Activated CD4-positive, alpha-beta T cell treated with anti-CD3 and anti-CD28 coated beads, Interleukin-2, amount 10 ng/mL, durations not matched to agents 24 days and 14 days (primary cell): ENCODE measurements at regions not wholly inside any gene's neighbourhood (a gene's known extent, or its start where the extent isn't known, plus 50 kb on each side); places are given as distances from the start of the nearest gene placed in this dataset.

Experiments used
- DNase-seq: peaks from one replicate; pipeline ENCODE4 v3.0.0; 2022
- H3K27ac Mint-ChIP-seq: one replicate; pipeline ENCODE4 v1.8.0; 2022; ENCODE audit warnings: mild to moderate bottlenecking, mixed read lengths
- H3K27me3 Mint-ChIP-seq: one replicate; pipeline ENCODE4 v1.8.0; 2022; ENCODE audit warnings: mixed read lengths
- H3K36me3 Mint-ChIP-seq: one replicate; pipeline ENCODE4 v1.8.0; 2022; ENCODE audit warnings: low read depth, mild to moderate bottlenecking, mixed read lengths
- H3K4me1 Mint-ChIP-seq: one replicate; pipeline ENCODE4 v1.8.0; 2021; ENCODE audit warnings: mixed read lengths
- H3K4me3 Mint-ChIP-seq: one replicate; pipeline ENCODE4 v1.8.0; 2022; ENCODE audit warnings: mild to moderate bottlenecking, moderate library complexity, mixed read lengths
- H3K9me3 Mint-ChIP-seq: one replicate; pipeline ENCODE4 v1.8.0; 2021; ENCODE audit warnings: mixed read lengths
- intact Hi-C: fragments of 100-400 bp; cut with micrococcal nuclease; formaldehyde crosslinking; loops from one replicate; pipeline ENCODE4 v1.15.1; 2023

GRCh38 chr1:20432341-20432740 is 53.7 kb downstream of the CAMK2N1 start:
- Mint-ChIP-seq H3K4me1 (no peaks in the 10 kb centered on the region), H3K27me3 (peaks cover 30% of the 10 kb centered on the region), H3K9me3 (no peaks in the 10 kb centered on the region), H3K27ac (no peak overlapping the region), H3K4me3 (no peak overlapping the region), H3K36me3 (no peaks in the 10 kb centered on the region)
- intact Hi-C loops, result no loop called here
- DNase-seq, result no peak

- no peak for DNase-seq
- Mint-ChIP-seq H3K4me3 (no peak overlapping the region), H3K36me3 (no peaks in the 10 kb centered on the region), H3K27ac (no peak overlapping the region), H3K4me1 (peaks cover 4% of the 10 kb centered on the region), H3K27me3 (peaks cover 28% of the 10 kb centered on the region), H3K9me3 (no peaks in the 10 kb centered on the region)
- intact Hi-C loops, result no loop called here
These were observed 54.9 kb downstream of the CAMK2N1 start for GRCh38 chr1:20431176-20431460.

DNA sequence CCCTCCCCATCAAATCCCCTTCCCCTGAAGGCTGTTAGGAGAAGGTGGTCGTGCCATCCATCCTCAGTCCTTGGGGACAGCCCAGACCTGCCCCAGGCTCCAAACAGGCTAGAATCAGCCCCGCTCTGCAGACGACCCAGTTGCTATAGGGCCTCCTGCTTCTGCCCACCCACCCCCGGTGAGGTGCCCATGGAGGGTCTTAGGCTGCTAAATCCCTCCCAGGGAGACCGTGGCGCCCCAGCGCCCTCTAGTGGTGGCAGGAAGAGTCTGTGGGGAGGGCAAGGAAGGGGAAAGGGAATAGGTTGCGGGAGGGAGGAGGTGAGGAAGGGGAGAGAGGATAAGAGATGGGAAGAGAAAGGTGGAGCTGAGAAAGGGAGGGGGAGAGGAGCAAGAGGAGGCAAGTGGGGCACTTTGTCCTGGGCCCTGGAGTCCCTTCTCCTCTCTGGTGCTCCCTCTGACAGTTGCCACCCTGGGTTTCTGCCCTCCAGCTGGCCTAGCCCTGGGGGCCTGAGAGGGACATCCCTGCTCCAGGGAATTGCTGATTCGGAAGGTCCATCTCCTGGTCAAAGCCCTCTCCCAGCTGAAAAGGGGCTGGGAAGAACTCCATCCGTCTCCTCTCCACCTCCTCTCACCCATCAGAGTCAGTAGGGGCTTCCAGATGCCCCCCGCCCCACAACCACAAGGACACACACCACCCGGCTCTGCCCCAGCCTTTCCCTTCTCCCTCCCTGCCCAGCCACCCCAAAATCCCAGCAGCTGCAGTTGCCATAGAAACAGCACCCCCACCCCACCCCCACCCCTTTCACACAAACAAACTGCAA is 55.4 kb downstream of the CAMK2N1 start:
- intact Hi-C loops, result no loop called here
- Mint-ChIP-seq H3K4me1 (peaks cover 4% of the 10 kb centered on the region), H3K4me3 (no peak overlapping the region), H3K9me3 (peaks cover 3% of the 10 kb centered on the region), H3K27me3 (peaks cover 28% of the 10 kb centered on the region), H3K36me3 (no peaks in the 10 kb centered on the region), H3K27ac (no peak overlapping the region)
- peak; percentile 80 for DNase-seq

DNA sequence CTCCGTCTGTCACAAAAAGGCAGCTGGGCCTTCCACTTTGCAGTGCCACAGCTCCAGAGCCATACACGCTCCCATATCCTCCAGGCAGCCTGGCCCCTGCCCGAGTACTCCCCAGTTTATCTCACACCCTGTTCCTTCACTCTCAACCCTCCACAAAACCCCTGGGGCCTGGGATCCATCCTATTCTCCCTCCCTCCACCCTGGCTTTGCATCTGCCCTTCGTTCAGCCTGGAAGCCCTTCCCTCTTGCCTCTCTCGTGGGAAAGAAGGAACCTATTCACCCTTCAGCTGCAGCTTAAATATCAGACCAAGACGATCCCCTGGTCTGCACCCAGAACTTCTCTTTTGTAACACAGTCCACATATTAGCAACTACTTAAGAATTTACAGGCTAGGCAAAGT is 56.7 kb downstream of the CAMK2N1 start:
- Mint-ChIP-seq H3K4me1 (peaks cover 4% of the 10 kb centered on the region), H3K27ac (peak overlapping the region; percentile 52), H3K9me3 (peaks cover 6% of the 10 kb centered on the region), H3K36me3 (no peaks in the 10 kb centered on the region), H3K27me3 (peaks cover 25% of the 10 kb centered on the region), H3K4me3 (no peak overlapping the region)
- no peak for DNase-seq
- intact Hi-C loops, result loop anchor here (5.0 kb wide), 2 partner anchors 72 to 217 kb away; no protein-coding TSS in a partner anchor

DNA sequence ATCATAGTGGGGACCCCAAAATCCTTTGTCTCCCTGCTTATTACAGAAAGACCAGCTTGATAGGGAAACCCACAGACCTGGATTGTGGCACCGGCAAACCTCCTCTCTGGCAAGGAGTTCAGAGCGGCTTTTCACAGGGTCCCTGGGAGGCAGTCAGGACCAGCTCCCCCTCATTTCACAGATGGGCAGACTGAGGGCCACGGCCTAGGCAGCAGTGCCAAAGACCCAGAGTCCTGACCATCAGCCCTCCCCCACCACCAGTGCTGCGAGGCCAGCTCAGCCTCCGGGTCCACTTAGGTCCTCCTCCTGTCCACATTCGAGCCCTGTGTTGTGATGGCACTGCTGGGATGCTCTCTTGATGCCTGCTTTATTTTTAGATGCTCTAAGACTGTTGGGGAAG is 57.2 kb downstream of the CAMK2N1 start:
- intact Hi-C loops, result loop anchor here (5.0 kb wide), 2 partner anchors 72 to 217 kb away; no protein-coding TSS in a partner anchor
- Mint-ChIP-seq H3K9me3 (peaks cover 6% of the 10 kb centered on the region), H3K36me3 (no peaks in the 10 kb centered on the region), H3K4me3 (no peak overlapping the region), H3K27ac (no peak overlapping the region), H3K27me3 (peaks cover 25% of the 10 kb centered on the region), H3K4me1 (peaks cover 4% of the 10 kb centered on the region)
- DNase-seq, result no peak

DNA sequence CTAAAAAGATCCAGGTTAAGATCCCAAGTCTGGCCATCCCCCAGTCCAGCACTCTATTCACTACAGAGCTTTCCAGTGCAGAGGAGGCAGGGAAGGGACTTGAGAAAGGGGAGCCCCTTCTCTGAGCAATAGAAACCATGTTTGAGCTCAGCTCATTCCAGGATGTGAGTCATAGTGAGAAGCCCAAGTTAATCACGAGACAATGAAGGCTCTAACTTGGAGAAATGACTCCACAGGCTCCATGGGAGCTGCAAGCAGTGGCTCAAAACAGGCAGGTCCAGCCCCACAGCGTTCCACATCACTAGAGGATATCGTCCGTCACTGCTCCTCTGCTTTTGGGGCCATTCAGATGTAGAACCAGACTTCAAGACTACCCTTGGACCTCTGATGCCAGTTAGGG is 59.1 kb downstream of the CAMK2N1 start:
- no peak overlapping the region for H3K4me3 Mint-ChIP-seq
- no peaks in the 10 kb centered on the region for H3K36me3 Mint-ChIP-seq
- H3K27me3 Mint-ChIP-seq, result peaks cover 19% of the 10 kb centered on the region
- DNase-seq, result peak; percentile 65
- peaks cover 11% of the 10 kb centered on the region for H3K9me3 Mint-ChIP-seq
- no peak overlapping the region for H3K27ac Mint-ChIP-seq
- peaks cover 4% of the 10 kb centered on the region for H3K4me1 Mint-ChIP-seq
- intact Hi-C loops, result loop anchor here (5.0 kb wide), 2 partner anchors 70 to 215 kb away; no protein-coding TSS in a partner anchor

GRCh38 chr1:20426371-20426770 is 59.6 kb downstream of the CAMK2N1 start:
- peaks cover 14% of the 10 kb centered on the region for H3K27me3 Mint-ChIP-seq
- DNase-seq, result no peak
- intact Hi-C loops, result loop anchor here (5.0 kb wide), 2 partner anchors 69 to 214 kb away; no protein-coding TSS in a partner anchor
- no peak overlapping the region for H3K4me3 Mint-ChIP-seq
- peaks cover 11% of the 10 kb centered on the region for H3K9me3 Mint-ChIP-seq
- no peaks in the 10 kb centered on the region for H3K36me3 Mint-ChIP-seq
- H3K4me1 Mint-ChIP-seq, result peaks cover 4% of the 10 kb centered on the region
- H3K27ac Mint-ChIP-seq, result no peak overlapping the region

- Mint-ChIP-seq H3K27me3 (peaks cover 18% of the 10 kb centered on the region), H3K4me1 (peaks cover 4% of the 10 kb centered on the region), H3K4me3 (no peak overlapping the region), H3K9me3 (peaks cover 11% of the 10 kb centered on the region), H3K36me3 (no peaks in the 10 kb centered on the region), H3K27ac (no peak overlapping the region)
- intact Hi-C loops, result loop anchor here (5.0 kb wide), 2 partner anchors 68 to 213 kb away; no protein-coding TSS in a partner anchor
- DNase-seq, result no peak
These were observed 60.4 kb downstream of the CAMK2N1 start for GRCh38 chr1:20425622-20426021.

DNA sequence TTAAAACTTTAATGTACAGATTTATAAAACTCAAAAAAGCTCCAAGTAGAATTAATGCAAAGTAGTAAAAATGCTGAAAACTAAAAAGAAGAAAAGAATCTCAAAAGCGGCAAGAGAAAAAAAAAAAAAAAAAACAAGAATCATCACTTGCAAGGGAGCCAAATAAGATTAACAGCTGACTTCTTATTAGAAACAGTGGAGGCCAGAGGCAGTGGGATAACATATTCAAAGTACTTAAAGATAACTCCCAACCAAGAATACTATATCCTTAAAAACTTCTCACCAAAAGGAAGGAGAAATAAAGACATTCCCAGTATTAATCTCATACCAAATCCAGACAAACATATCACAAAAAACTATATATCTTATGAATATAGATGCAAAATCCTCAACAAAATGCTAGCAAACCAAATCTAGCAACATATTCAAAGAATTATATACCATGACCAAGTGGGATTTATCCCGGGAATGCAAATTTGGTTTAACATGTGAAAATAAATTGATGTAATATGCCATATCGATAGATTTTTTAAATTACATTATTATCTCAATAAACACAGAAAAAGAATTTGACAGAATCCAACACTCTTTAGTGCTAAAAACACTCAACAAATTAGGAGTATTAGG is 62.7 kb downstream of the CAMK2N1 start:
- Mint-ChIP-seq H3K4me1 (peaks cover 4% of the 10 kb centered on the region), H3K27me3 (peaks cover 21% of the 10 kb centered on the region), H3K27ac (no peak overlapping the region), H3K4me3 (no peak overlapping the region), H3K36me3 (no peaks in the 10 kb centered on the region), H3K9me3 (peaks cover 11% of the 10 kb centered on the region)
- intact Hi-C loops, result no loop called here
- DNase-seq, result no peak

DNA sequence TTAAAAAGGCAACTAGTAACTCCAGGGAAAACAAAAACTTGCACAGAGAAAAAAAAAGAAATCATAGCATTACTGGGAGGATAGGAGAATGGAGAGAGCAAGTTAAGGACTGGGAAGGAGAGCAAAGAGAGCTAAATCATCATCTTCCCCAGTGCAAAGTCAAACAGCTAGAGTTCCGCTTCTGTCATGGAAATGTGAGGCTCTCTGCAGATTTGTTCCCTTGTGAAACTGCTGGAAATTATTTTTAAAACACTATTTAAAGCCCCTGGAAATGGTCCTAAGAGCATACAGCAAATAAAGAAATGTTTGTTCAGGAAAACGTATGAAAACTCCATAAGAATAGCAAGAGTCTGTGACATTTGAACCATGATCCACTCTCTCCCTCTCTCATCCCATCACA is 64.6 kb downstream of the CAMK2N1 start:
- H3K9me3 Mint-ChIP-seq, result peaks cover 11% of the 10 kb centered on the region
- no peaks in the 10 kb centered on the region for H3K36me3 Mint-ChIP-seq
- DNase-seq, result no peak
- H3K27ac Mint-ChIP-seq, result no peak overlapping the region
- H3K27me3 Mint-ChIP-seq, result peaks cover 23% of the 10 kb centered on the region
- H3K4me1 Mint-ChIP-seq, result no peaks in the 10 kb centered on the region
- intact Hi-C loops, result no loop called here
- H3K4me3 Mint-ChIP-seq, result no peak overlapping the region

DNA sequence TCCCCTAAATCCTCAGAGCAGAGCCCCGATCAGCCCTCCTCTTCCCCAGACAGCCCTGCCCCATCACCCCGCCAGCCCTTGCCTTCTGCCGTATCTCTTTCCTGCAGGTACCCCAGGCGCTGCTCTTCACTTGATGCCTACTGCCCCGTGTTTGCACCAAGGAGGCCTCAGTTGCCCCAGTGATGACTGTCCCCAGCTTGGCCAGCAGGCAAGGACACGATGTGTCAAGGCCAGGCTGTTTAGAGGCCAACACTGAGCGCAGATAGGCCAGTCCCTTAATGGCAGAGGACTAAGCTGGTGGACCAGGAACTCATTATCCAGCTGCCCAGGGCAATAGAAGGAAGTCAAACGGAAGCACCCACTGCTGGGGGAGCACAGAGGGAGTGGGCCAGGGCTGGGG is 68.4 kb downstream of the CAMK2N1 start:
- peaks cover 2% of the 10 kb centered on the region for H3K4me1 Mint-ChIP-seq
- peaks cover 23% of the 10 kb centered on the region for H3K27me3 Mint-ChIP-seq
- no peak overlapping the region for H3K4me3 Mint-ChIP-seq
- peaks cover under 1% of the 10 kb centered on the region for H3K9me3 Mint-ChIP-seq
- H3K36me3 Mint-ChIP-seq, result no peaks in the 10 kb centered on the region
- H3K27ac Mint-ChIP-seq, result no peak overlapping the region
- no peak for DNase-seq
- intact Hi-C loops, result no loop called here

GRCh38 chr1:20416706-20417105 is 69.3 kb downstream of the CAMK2N1 start:
- Mint-ChIP-seq H3K27ac (no peak overlapping the region), H3K4me3 (no peak overlapping the region), H3K36me3 (no peaks in the 10 kb centered on the region), H3K9me3 (no peaks in the 10 kb centered on the region), H3K4me1 (peaks cover 2% of the 10 kb centered on the region), H3K27me3 (peaks cover 23% of the 10 kb centered on the region)
- intact Hi-C loops, result no loop called here
- DNase-seq, result no peak

- peaks cover 2% of the 10 kb centered on the region for H3K4me1 Mint-ChIP-seq
- H3K27ac Mint-ChIP-seq, result no peak overlapping the region
- no peak for DNase-seq
- peaks cover 6% of the 10 kb centered on the region for H3K27me3 Mint-ChIP-seq
- intact Hi-C loops, result no loop called here
- H3K9me3 Mint-ChIP-seq, result no peaks in the 10 kb centered on the region
- no peaks in the 10 kb centered on the region for H3K36me3 Mint-ChIP-seq
- no peak overlapping the region for H3K4me3 Mint-ChIP-seq
These were observed 72.3 kb downstream of the CAMK2N1 start for GRCh38 chr1:20413776-20414140.

GRCh38 chr1:20413136-20413775 is 72.8 kb downstream of the CAMK2N1 start:
- peaks cover 2% of the 10 kb centered on the region for H3K4me1 Mint-ChIP-seq
- DNase-seq, result no peak
- no peaks in the 10 kb centered on the region for H3K9me3 Mint-ChIP-seq
- intact Hi-C loops, result no loop called here
- H3K36me3 Mint-ChIP-seq, result no peaks in the 10 kb centered on the region
- no peak overlapping the region for H3K27ac Mint-ChIP-seq
- H3K4me3 Mint-ChIP-seq, result no peak overlapping the region
- peaks cover 6% of the 10 kb centered on the region for H3K27me3 Mint-ChIP-seq
